Dedifferentiated amniotic fluid mesenchymal stem cell (primary cell): ENCODE measurements at regions not wholly inside any gene's neighbourhood (a gene's known extent, or its start where the extent isn't known, plus 50 kb on each side); places are given as distances from the start of the nearest gene placed in this dataset.

Source experiments
- DNase-seq: peaks from one replicate; pipeline ENCODE4 v3.0.0-alpha.2; 2016; ENCODE audit errors: extremely low spot score

- no peak for DNase-seq
Measured at GRCh38 chr18:27695503-27695902, 481.4 kb downstream of the CDH2 start.

- no peak for DNase-seq
Measured at GRCh38 chr18:27695052-27695451, 481.9 kb downstream of the CDH2 start.

DNA sequence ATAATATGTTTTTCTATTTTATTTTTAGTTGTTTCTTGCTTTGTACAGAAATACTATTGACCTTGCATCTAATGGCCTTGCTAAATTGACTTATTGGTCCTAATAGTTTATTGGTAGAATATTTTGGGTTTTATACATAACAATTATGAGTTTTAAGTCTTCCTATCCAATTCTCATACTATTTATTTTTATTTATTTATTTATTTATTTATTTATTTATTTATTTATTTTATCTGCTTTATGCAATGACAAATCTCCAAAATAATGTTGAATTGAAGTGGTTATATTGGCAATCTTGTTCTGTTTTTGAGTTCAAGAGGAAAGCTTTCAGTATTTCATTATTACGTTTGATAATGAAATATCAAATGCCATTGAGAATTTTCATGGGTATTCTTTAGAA, 488.3 kb downstream of the CDH2 start:
- DNase-seq: no peak

DNA sequence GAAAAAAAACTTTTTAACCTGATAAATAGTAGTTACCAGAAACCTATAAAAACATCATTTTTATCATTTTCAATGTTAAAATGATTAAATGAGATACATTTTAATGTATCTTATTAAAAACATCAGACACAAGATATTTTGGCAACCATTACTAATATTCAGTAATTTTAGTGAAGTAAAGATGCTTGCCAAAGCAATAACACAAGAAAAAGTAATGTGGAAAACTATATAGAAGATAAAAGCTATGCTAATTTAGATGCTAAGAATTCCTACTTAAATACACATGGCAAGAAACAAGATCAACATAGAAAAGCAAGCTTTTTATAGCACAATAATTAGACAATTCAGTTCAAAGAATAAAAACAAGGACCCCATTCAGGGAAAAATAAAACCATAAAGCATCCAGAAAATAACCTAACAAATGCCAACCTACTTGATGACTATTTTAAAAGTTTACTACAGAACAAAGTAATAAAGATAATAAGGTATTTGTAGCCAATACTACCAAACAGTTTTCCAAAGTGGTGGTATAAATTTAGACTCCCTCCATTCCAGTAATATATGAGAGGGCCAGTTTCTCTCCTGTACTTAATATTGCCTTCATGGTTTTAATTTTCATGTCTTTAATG, 489.5 kb downstream of the CDH2 start:
- DNase-seq: no peak

DNA sequence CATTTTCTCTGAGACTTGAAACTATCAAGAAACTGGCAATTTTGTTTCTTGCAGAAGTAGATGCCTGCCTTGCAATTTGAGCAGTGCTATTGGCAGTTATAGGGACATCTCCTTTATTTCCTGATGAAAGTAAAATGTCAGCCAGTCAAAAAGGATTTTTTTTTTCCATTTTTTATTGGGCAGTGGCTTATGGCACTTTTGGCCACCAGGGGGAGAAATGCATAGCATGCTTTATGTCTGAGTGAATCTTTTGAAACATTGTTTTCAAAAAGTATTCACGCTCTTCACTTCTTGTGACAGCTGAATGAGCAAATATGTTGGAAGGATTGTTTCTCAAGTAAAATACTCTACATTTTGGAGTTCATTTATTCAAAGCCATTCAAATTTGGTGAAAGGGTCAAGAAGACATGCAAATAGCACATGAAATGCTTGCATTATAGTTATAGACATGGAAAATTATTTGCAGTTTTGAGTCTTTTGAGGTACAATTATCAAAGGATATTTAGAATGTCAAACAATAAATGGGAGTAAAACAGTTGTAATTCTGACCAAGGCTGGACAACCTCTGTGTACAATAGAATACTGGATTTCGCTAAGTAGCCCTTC, 491.0 kb downstream of the CDH2 start:
- DNase-seq: peak; percentile 58

- no peak for DNase-seq
Measured at GRCh38 chr18:27685091-27685490, 491.8 kb downstream of the CDH2 start.

DNA sequence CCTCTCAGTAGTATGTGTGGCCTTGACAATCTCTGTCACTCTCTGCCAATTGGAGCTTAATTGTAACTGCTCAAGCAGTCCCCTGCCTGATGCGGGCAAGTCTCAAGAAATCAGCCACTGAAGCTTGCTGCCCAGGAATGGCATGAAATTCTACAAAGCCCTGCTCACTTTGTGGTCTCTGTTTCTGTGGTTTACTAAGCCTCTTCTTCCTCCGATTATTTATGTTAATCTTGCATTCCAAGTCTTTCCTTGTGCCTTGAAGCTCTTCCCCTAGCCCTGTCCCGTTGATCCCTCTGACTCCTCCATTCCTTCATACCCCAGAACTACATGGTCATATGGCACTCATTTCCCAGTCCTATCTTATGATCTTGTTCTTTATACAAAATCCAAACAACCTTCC, 489.3 kb upstream of the CHST9 start:
- DNase-seq: no peak

DNA sequence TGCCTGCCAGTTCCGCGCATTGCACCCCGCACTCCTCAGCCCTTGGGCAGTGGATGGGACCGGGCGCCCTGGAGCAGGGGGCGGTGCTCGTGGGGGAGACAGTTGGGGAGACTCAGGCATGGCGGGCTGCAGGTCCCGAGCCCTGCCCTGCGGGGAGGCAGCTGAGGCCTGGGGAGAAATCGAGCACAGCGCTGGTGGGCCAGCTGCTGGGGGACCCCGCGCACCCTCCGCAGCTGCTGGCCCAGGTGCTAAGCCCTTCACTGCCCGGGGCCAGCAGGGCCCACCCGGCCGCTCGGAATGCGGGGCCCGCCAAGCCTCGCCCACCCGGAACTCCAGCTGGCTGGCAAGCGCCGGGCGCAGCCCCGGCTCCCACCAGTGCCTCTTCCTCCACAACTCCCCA, 488.8 kb upstream of the CHST9 start:
- DNase-seq: no peak

- DNase-seq: no peak
Measured at GRCh38 chr18:27668158-27668557, 483.1 kb upstream of the CHST9 start.

DNA sequence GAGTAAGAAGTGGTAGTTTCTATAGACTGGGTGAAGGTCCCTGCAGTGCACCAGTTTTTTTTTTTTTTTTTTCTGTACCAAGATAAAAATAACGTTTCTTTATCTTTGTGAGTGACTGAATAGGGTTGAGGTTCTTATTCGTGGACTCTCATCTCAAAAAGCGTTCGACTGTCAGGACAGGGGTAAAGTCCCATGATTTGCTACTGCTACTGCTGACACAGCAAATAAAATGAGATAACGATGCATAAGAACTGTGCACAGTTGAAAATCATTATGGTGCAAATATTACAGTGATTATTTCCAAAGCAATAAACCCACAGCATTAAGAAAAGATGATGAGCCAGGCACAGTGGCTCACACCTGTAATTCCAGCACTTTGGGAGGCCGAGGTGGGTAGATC, 482.0 kb upstream of the CHST9 start:
- no peak for DNase-seq

DNA sequence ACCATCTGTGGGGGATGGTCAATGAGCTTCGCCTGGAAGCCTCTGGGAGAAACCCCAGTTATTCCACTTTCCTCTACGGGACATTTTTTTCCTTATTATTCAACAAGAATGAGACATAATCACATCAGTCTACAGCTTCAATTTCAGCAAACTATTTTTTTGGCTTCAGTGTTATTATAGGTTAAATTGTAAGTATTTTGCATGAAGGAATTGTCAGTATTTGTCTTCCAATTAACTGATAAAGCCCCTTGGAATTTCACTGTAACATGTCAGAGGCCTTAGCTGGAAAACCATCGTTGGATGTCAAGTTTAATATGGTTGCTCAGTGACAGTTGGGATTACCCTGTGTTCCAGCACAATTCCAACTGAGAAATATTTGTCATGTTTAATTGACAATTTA, 480.9 kb upstream of the CHST9 start:
- peak; percentile 26 for DNase-seq

- DNase-seq: no peak
Measured at GRCh38 chr18:27665264-27665799, 480.2 kb upstream of the CHST9 start.

- DNase-seq: no peak
Measured at GRCh38 chr18:27662949-27663348, 477.8 kb upstream of the CHST9 start.

DNA sequence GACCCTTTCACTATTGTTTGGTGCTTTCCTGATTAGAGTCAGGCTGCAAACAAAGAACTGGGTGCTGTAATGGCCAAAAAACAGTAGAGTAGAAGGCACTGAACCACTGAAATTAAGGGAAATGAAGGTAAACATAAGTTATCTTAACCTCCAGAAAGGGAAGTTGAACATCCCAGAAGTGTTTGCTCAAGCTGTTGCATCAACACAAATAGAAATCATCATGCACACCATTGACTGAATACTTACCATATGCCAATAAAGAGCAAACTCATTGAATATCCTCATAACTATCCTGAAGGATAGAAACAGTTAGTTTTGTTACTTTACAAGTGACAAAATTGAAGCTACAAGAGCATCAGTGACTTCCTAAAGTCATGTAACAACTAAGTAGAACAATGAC, 477.4 kb upstream of the CHST9 start:
- no peak for DNase-seq

DNA sequence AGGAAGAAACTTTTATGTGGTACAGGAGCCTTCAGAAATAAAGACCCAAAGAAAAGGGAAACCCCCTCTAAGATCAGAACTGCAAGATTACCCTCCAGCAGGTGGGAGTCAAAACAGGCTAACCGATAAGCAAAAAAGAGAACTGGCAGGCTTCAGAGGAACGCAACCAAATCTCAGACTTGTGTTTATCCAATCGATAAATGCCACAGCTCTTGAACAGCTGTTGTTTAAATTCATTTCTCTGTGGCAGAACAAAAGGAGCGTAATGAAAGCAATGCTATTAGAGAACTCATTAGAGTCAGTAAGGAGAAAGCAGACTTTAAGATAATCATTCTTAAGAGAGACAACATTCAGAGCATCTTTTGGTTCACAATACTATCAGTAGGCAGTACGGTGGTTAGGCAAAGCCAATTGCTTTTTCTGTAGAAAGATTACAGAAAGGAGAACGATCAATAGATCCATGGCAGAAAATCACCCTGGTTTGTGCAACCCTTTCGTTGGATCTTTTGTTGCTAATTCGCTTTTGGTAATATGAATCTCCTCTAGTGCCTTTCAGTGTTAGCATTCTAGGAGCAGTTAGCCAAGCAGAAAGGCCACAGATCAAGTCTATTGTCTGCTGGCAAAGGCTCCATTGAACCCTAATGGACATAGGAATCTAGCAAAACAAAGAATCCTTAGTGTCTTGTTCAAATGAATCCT, 476.4 kb upstream of the CHST9 start:
- DNase-seq: no peak

DNA sequence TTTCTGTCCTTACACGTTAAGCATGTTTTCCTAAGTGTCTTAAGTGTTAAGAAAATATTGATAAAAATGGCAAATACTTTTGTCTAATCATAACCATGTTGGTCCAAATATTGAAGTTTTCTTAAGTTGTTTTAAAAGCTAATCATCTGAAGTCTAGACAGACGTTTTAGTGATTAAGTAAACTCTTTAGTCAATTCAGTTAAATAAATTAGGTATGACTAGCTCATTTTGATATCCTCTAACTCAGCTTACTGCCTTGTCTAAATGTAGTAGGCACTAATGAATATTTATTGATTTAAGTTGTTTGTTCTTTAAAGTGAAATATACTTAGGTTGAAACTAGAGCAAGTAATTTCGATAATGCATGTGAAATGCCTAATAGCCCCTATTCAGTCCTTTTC, 471.8 kb upstream of the CHST9 start:
- no peak for DNase-seq

- DNase-seq: no peak
Measured at GRCh38 chr18:27656167-27656778, 471.2 kb upstream of the CHST9 start.

GRCh38 chr18:27653247-27653646, 468.1 kb upstream of the CHST9 start:
- DNase-seq: no peak

DNA sequence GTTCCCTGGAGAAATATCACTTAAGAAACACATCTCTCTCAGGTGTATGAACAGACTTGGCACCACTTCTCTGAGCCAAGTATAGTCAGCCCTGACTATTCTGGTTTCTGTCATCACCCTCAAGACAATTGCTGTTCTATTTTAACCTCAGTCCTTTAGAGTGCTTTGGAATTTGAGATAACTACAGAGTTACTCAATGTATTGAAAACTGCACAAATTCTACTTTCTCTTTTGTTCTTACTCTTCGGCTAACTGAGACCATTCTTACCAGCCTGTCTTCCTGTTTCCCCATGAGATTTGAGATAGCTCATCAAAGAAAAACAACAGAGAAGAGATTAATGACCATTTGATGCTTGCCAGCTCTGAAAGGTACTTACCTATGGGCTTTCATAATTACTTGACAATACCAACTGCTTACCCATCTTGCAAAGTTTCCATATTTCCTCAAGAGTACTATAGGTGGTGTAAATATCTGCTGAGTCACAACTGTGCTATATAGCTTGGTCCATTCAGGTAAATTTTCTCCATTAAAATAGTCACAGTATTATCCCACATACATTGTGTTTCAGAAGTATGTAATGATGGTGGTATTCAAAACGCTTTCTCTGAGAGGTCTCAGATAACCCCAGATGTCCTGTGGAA, 467.5 kb upstream of the CHST9 start:
- no peak for DNase-seq

DNA sequence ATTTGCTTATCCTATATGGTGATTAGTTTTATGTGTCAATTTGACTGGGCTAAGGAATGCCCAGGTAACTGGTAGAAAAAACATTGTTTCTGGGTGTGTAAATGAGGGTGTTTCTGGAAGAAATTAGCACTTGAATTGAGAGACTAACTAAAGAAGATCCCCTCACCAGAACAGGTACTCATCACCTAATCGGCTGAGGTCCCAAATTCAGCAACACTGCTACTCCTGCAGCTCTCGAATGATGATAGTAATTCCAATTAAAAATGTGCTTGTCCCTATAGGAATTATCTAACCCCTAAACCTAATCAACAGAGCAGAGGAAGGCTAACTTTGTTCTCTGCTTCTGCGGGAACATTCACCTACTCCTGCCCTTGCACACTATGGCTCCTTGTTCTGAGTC, 464.5 kb upstream of the CHST9 start:
- no peak for DNase-seq

DNA sequence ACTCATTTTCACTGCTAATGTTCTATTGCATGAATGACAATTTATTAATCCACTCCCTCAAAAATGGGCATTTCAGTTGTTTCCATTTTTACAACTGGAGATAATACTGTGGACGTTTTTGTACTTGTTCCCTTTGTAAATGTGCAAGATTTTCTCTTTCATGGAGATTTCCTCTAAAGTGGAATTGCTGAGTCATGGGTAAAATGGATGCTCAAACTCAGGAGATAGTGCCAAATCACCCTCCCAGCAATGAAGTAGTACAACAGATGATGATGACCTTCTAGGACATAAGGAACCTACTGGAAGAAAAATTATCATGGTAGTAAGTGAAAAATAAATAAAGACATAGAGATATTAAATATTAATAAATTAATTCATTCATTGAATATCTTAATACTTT, 460.8 kb upstream of the CHST9 start:
- DNase-seq: no peak

DNA sequence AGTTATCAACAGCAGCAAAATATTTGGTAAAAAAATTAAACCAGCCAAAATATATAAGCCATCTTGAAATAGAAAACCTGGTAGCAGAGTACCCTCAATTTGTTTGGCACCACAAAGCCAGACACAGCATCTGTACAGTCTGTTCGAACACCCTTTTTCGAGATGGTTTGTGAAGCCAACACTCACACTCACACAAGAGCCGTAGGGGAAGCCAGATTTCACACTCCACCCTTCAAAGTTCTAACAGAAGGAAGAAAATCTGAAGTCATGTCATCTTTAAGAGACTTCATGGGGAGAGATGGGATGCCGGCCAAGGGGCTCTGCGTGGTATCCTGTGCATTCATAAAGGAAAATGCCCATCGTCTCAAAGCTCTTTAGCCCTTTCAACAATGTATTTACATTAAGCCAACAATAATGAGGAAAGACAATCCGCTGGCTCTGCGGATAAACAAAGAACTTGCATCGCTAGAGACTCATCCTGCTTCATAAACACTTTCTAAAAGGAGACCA, 451.5 kb upstream of the CHST9 start:
- DNase-seq: no peak
